HG03469 (cell line): ENCODE measurements at regions not wholly inside any gene's neighbourhood (a gene's known extent, or its start where the extent isn't known, plus 50 kb on each side); places are given as distances from the start of the nearest gene placed in this dataset.

ENCODE experiments used
- ATAC-seq: cut with Tn5 transposase; IDR thresholded peaks from one replicate; pipeline ENCODE4 v1.9.1; 2021; ENCODE audit warnings: mild to moderate bottlenecking, moderate library complexity, moderate number of reproducible peaks; ENCODE audit not compliant: unreplicated experiment

GRCh38 chr7:47007471-47007870 is 574.4 kb downstream of the TNS3 start:
- ATAC-seq: no peak

GRCh38 chr7:47000561-47000960 is 581.4 kb downstream of the TNS3 start:
- ATAC-seq: no peak

- ATAC-seq: no peak
Observed at GRCh38 chr7:46999866-47000265, 582.0 kb downstream of the TNS3 start.

- no peak for ATAC-seq
Observed at GRCh38 chr7:46996972-46997371, 584.9 kb downstream of the TNS3 start.

- no peak for ATAC-seq
Observed at GRCh38 chr7:46993396-46993795, 588.5 kb downstream of the TNS3 start.

GRCh38 chr7:46990761-46991160 is 591.1 kb downstream of the TNS3 start:
- no peak for ATAC-seq

GRCh38 chr7:46989247-46989646 is 592.7 kb downstream of the TNS3 start:
- ATAC-seq: no peak

- ATAC-seq: no peak
Observed at GRCh38 chr7:46982928-46983327, 599.0 kb downstream of the TNS3 start.

GRCh38 chr7:46979439-46979838 is 602.5 kb downstream of the TNS3 start:
- no peak for ATAC-seq

GRCh38 chr7:46975493-46975892 is 606.4 kb downstream of the TNS3 start:
- no peak for ATAC-seq

GRCh38 chr7:46972205-46972604 is 609.7 kb downstream of the TNS3 start:
- no peak for ATAC-seq

- ATAC-seq: no peak
Observed at GRCh38 chr7:46970476-46970875, 611.4 kb downstream of the TNS3 start.

- no peak for ATAC-seq
Observed at GRCh38 chr7:46970131-46970430, 611.8 kb downstream of the TNS3 start.

GRCh38 chr7:46969303-46970130 is 612.4 kb downstream of the TNS3 start:
- ATAC-seq: no peak

- ATAC-seq: no peak
Observed at GRCh38 chr7:46968003-46968402, 613.9 kb downstream of the TNS3 start.

GRCh38 chr7:46963719-46964118 is 618.2 kb downstream of the TNS3 start:
- no peak for ATAC-seq

- ATAC-seq: no peak
Observed at GRCh38 chr7:46960970-46961369, 620.9 kb downstream of the TNS3 start.

GRCh38 chr7:46957195-46957594 is 624.7 kb downstream of the TNS3 start:
- no peak for ATAC-seq

- no peak for ATAC-seq
Observed at GRCh38 chr7:46955531-46955930, 626.4 kb downstream of the TNS3 start.

- ATAC-seq: no peak
Observed at GRCh38 chr7:46954181-46954580, 627.7 kb downstream of the TNS3 start.

- no peak for ATAC-seq
Observed at GRCh38 chr7:46953008-46953407, 628.9 kb downstream of the TNS3 start.

GRCh38 chr7:46949270-46949931 is 632.5 kb downstream of the TNS3 start:
- no peak for ATAC-seq

- ATAC-seq: no peak
Observed at GRCh38 chr7:46948716-46949115, 633.2 kb downstream of the TNS3 start.
